GM21576 (cell line): ENCODE measurements at regions not wholly inside any gene's neighbourhood (a gene's known extent, or its start where the extent isn't known, plus 50 kb on each side); places are given as distances from the start of the nearest gene placed in this dataset.
A peak's percentile ranks its signal among the peaks of the same experiment; 100 is the strongest.
"Not testable (repeated sequence)": the region's sequence is repeated elsewhere in the genome, so short reads cannot be mapped to it uniquely, and the experiment has no call there.

ENCODE experiments used
- ATAC-seq: cut with Tn5 transposase; IDR thresholded peaks from one replicate; pipeline ENCODE4 v1.9.1; 2021; ENCODE audit warnings: mild to moderate bottlenecking, moderate library complexity; ENCODE audit not compliant: unreplicated experiment

DNA sequence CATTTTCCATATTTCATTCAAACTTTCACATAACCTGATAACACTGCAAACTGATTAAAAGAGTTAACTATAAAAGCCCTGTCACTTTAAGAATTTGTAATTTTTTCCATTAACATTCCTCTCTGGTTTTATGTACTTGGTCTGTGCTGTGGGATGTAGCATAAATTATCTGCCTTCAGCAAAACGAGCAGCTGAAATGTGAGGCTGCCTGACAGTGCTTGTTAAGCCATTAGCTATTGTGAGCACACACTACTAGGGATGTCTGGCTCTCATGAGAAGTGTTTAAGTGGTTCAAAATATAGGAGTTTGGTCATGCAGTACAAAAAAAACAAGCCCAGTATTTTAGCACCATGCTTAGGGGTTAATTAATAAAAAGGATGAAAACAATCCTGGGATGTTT, 63.0 kb downstream of the HOXA1 start:
- ATAC-seq = no peak

- peak; percentile 82 for ATAC-seq
These were observed 64.3 kb downstream of the HOXA1 start for GRCh38 chr7:27031289-27032172.

- no peak for ATAC-seq
These were observed 65.3 kb downstream of the HOXA1 start for GRCh38 chr7:27030393-27031050.

GRCh38 chr7:27025270-27025669, 70.5 kb downstream of the HOXA1 start:
- no peak for ATAC-seq

- no peak for ATAC-seq
These were observed 85.7 kb downstream of the HOXA1 start for GRCh38 chr7:27010068-27010467.

DNA sequence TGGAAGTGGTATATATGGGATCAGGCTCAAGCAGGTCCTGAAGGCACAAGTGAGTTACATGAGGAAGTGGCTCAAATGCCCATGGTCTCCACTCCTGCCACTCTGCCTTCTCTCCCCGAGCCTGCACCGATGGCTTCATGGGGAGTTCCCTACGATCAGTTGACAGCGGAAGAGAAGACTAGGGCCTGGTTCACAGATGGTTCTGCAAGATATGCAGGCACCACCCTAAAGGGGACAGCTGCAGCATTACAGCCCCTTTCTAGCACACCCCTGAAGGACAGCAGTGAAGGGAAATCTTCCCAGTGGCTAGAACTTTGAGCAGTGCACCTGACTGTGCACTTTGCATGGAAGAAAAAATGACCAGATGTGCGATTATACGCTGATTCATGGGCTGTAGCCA, 95.3 kb downstream of the HOXA1 start:
- ATAC-seq = no peak

DNA sequence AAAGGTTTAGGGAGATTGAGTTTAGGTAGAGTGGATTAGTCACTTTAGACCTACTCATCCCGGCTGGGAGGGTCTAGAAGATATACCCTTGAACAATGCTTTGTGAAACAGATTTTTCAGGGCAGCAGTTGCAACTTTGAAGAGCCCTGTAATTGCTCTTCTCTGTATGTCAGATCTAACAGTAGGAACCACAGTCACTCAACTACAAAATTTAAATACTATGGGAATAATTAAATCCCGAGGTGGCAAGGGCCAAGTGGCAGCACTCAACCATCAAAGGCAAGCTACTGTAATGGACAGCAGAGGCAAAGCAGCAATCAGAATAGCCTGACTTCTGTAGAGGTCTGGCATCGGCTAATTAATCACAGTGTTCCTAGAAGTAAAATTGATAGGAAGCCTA, 97.5 kb downstream of the HOXA1 start:
- ATAC-seq = not testable (repeated sequence)

- no peak for ATAC-seq
These were observed 100.1 kb downstream of the HOXA1 start for GRCh38 chr7:26995666-26996065.

DNA sequence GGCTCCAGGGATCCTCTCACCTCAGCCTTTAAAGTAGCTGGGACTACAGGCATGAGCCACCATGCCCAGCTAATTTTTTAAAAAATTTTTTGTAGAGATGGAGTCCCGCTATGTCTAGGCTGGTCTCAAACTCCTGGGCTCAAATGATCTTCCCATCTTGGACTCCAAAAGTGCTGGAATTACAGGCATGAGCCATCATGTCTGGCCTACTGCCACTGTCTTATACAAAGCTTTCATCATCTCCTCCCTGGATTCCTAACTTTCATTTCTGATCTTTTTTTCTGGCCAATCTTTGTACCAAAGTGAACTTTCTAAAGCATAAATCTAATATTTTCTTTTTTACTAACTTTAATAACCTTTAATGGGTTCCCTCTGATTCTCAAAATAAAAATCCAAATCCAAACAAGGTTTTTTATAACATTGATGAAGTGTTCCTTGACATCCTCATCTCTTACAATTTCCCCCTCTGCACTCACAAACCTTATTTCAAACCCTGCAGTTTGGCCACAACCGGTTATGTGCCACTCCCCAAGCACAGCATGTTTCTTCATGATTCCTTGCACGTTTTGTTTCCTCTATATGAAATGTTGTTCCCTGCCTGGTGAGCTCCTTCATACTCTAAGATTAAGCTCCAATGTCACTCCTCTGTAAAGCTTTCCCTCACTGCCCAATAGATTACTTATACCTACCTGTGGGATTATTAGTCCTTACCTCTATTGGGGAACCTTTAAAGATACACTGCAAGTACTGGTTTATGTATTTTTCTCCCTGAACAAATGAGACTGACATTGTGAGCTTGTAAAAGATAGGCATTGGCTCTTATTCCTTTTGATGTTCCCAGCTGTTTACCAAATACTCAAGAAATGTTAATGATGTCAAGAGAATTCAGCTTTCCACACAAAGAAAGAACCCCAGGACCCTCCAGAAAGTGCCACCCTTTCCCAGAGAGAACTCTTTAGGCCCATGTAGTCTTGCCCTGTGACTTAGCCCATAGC, 101.7 kb downstream of the HOXA1 start:
- no peak for ATAC-seq

DNA sequence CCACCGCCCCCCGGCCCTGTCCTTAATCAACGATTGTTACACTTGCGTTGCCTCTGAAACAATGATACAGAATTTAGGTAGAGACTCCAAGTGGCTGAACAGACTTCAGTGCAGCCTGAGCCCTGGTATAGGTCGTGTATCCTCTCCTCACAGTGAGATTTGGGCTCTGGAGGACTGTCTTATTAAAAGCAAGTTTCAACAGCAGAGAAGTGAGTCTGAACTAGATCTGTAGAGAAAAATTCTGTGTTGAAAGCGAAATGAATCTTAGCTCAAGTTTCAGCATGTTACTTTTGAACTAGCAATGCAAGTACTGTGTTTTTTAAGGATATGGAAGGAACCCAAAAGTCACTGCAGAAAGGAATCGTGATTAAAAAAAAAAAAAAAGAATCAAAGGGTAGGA, 103.1 kb downstream of the HOXA1 start:
- no peak for ATAC-seq

DNA sequence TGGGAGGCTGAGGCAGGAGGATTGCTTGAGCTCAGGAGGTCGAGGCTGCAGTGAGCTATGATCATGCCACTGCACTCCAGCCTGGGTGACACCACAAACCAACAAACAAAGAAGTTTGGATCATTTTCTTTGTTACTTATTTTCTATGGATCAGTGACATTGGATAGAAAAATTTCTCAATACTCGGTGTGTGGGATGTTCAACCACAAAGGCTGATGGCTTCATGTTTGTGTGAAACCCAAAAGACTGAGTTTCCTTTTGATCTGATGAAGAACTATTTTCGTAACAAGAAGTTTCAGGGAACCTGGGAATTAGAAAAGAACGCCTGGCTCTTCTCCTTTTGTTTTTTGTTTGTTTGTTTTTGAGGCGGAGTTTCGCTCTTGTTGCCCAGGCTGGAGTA, 104.0 kb downstream of the HOXA1 start:
- ATAC-seq = no peak

- ATAC-seq = no peak
These were observed 105.7 kb downstream of the HOXA1 start for GRCh38 chr7:26989897-26990670.

GRCh38 chr7:26988836-26989374, 106.9 kb downstream of the HOXA1 start:
- ATAC-seq = no peak

GRCh38 chr7:26987338-26987737, 108.5 kb downstream of the HOXA1 start:
- no peak for ATAC-seq

- ATAC-seq = no peak
These were observed 113.8 kb upstream of the SKAP2 start for GRCh38 chr7:26978146-26978545.

DNA sequence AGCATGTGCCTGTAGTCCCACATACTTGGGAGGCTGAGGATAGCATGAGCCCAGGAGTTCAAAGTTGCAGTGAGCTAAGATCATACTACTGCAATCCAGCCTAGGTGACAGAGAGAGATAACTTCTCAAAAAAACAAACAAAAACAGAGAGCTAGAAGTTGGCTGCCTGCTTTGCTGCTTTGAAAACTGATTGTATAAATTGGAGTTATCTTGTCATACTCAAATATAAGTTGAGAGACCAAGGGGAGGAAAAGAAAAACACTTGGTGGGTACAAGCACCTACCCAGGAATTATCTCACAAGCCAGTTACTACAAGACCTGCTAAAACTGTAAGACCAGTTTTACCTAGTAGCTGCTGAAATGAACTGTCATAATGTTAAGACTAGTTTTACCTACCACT, 112.5 kb upstream of the SKAP2 start:
- ATAC-seq = no peak

DNA sequence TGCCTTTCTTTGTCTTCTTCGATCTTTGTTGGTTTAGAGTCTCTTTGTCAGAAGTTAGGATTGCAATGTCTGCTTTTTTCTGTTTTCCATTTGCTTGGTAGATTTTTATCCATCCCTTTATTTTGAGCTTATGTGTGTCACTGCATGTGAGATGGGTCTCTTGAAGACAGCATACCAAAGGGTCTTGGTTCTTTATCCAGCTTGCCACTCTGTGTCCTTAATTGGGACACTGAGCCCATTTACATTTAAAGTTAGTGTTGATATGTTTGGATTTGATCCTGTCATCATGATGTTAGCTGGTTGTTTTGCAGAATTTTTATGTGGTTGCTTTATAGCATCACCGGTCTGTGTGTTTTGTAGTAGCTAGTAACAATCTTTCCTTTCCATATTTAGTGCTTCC, 107.5 kb upstream of the SKAP2 start:
- not testable (repeated sequence) for ATAC-seq

GRCh38 chr7:26965724-26966123, 101.3 kb upstream of the SKAP2 start:
- no peak for ATAC-seq

GRCh38 chr7:26964156-26964808, 99.9 kb upstream of the SKAP2 start:
- no peak for ATAC-seq

- ATAC-seq = no peak
These were observed 94.9 kb upstream of the SKAP2 start for GRCh38 chr7:26959290-26959689.
